Tibial nerve (tissue), 4 donors: ENCODE measurements at regions not wholly inside any gene's neighbourhood (a gene's known extent, or its start where the extent isn't known, plus 50 kb on each side); places are given as distances from the start of the nearest gene placed in this dataset.

Experiments
- DNase-seq, 2 donors: peaks; one replicate each; pipeline ENCODE4 v3.0.0-alpha.2; 2019; ENCODE audit warnings: low spot score in 2 of 2
- H3K27ac ChIP-seq, 4 donors: fragments of 200-600 bp; sonication (generic) in 3 of 4; one replicate each; pipeline ENCODE4 v1.5.1; 2017 to 2019; ENCODE audit warnings: mild to moderate bottlenecking in 1 of 4
- H3K27me3 ChIP-seq, 2 donors: fragments of 200-600 bp; sonication (generic) in 1 of 2; one replicate each; pipeline versions ENCODE4 v1.5.1 to v1.6.0; 2017 to 2019
- H3K36me3 ChIP-seq, 3 donors: fragments of 200-600 bp; sonication (generic); one replicate each; pipeline ENCODE4 v1.5.1; 2018 to 2019
- H3K4me1 ChIP-seq, 4 donors: fragments of 200-600 bp; sonication (generic) in 3 of 4; one replicate each; pipeline ENCODE4 v1.5.1; 2017 to 2019
- H3K4me3 ChIP-seq, 4 donors: fragments of 200-600 bp; sonication (generic) in 3 of 4; one replicate each; pipeline ENCODE4 v1.5.1; 2017 to 2019; ENCODE audit warnings: mild to moderate bottlenecking in 1 of 4, moderate library complexity in 1 of 4
- H3K9me3 ChIP-seq, 4 donors: fragments of 200-600 bp; sonication (generic) in 3 of 4; one replicate each; pipeline ENCODE4 v1.5.1; 2017 to 2019
- EP300 ChIP-seq, 2 donors: sonication (generic); formaldehyde crosslinking; IDR thresholded peaks; one replicate each; pipeline ENCODE4 v1.6.1; 2017; ENCODE audit warnings: antibody characterized with exemption in 2 of 2, mild to moderate bottlenecking in 1 of 2
- POLR2A ChIP-seq, 2 donors: fragments of 450-650 bp; IDR thresholded peaks; one replicate each; pipeline ENCODE4 v1.6.1; 2017; ENCODE audit warnings: antibody characterized with exemption in 2 of 2, mild to moderate bottlenecking in 2 of 2, moderate library complexity in 2 of 2
- WGBS, 2 donors: methylation state at CpG; one replicate each; pipeline ENCODE4 v1.1.5; 2018; 5-methylcytosine and 5-hydroxymethylcytosine counted together
- TF ChIP-seq, protein P1 (sequence below), 5 experiments: fragments of 200-600 bp in 3 of 5; fragments of 450-650 bp in 2 of 5; sonication (generic) in 3 of 5; IDR thresholded peaks; one replicate each; pipeline ENCODE4 v1.5.1; 2016 to 2019; ENCODE audit warnings: antibody characterized with exemption in 5 of 5, mild to moderate bottlenecking in 3 of 5, moderate library complexity in 2 of 5

DNA sequence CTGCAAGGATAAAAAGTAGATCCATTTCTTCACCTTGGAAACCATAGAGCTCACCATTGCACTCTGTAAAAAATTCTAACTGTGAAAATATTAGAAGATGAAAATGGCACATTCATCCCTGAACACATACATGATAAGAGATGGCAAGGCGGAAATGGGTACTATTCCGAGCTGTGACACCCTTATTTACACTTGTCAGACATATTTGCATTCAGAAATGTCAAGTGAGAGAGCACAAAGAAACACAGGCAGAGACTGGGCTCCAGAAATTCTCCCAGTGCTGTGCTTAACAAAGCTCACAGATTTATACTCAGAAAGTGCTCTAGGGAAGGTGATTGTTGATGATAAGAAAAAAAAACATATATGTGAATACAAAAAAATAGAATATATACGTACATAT lies 170.3 kb upstream of the PUM3 start:
- TF ChIP-seq EP300 (IDR thresholded peaks at IDR 0.05) (no peak), POLR2A (IDR thresholded peaks at IDR 0.05) (no peak)
- TF ChIP-seq, protein P1, sequence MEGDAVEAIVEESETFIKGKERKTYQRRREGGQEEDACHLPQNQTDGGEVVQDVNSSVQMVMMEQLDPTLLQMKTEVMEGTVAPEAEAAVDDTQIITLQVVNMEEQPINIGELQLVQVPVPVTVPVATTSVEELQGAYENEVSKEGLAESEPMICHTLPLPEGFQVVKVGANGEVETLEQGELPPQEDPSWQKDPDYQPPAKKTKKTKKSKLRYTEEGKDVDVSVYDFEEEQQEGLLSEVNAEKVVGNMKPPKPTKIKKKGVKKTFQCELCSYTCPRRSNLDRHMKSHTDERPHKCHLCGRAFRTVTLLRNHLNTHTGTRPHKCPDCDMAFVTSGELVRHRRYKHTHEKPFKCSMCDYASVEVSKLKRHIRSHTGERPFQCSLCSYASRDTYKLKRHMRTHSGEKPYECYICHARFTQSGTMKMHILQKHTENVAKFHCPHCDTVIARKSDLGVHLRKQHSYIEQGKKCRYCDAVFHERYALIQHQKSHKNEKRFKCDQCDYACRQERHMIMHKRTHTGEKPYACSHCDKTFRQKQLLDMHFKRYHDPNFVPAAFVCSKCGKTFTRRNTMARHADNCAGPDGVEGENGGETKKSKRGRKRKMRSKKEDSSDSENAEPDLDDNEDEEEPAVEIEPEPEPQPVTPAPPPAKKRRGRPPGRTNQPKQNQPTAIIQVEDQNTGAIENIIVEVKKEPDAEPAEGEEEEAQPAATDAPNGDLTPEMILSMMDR (IDR thresholded peaks at IDR 0.05): no peak
- Histone ChIP-seq H3K4me3 (no peak overlapping the region), H3K36me3 (no peaks in the 10 kb centered on the region), H3K27ac (no peak overlapping the region), H3K4me1 (peaks cover 0 to 9% (median 0%) of the 10 kb centered on the region in 4 donors), H3K9me3 (no peaks in the 10 kb centered on the region), H3K27me3 (no peaks in the 10 kb centered on the region)
- DNase-seq: no peak
- 76 to 81% methylated on average over 3 of the region's 3 CpGs for WGBS, 2 donors

DNA sequence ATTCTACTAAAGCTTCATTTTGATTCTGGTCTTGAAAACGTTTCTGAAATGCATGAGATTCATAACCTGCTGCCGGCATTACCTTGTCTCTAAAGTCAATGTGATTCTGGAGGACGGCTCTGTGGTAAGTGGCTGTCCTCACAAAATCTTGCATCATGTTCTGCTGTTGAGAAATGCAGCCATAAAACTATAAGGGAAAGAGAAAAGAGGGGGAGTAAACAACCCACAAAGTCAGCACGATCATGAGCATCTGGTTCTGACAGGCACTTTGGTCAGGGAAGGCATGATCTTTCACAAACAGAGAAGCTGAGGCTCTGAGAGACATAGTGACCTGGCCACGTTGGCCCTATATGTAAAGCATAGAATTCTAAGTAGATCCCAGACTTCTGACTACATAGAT lies 168.9 kb upstream of the PUM3 start:
- 72 to 83% methylated on average over 5 of the region's 5 CpGs for WGBS, 2 donors
- no peak for DNase-seq
- TF ChIP-seq POLR2A (IDR thresholded peaks at IDR 0.05) (no peak), EP300 (IDR thresholded peaks at IDR 0.05) (no peak)
- TF ChIP-seq, protein P1 (IDR thresholded peaks at IDR 0.05): no peak
- peaks cover 0 to 3% (median 0%) of the 10 kb centered on the region in 4 donors for H3K4me1 ChIP-seq
- H3K9me3 ChIP-seq: no peaks in the 10 kb centered on the region
- H3K27me3 ChIP-seq: no peaks in the 10 kb centered on the region
- H3K27ac ChIP-seq: no peak overlapping the region
- H3K4me3 ChIP-seq: no peak overlapping the region
- H3K36me3 ChIP-seq: no peaks in the 10 kb centered on the region

DNA sequence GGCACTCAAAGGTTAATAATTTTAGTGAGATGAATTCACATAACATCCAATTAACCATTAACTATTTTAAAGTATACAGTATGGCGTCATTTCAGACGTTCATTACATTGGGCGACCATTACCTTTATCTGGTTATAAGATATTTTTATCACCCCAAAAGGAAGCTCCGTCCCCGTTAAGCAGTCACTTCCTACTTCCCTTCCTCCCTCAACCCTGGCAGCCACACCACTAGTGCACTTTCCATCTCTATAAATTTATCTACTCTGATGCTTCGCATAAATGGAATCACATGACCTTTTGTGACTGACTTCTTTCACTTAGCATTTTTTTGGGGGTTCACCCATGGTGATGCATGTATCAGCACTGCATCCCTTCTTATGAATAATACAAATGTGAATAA lies 168.3 kb upstream of the PUM3 start:
- WGBS, 2 donors: 82 to 84% methylated on average over 6 of the region's 6 CpGs
- TF ChIP-seq POLR2A (IDR thresholded peaks at IDR 0.05): no peak
- TF ChIP-seq, protein P1 (IDR thresholded peaks at IDR 0.05): no peak
- no peak for TF ChIP-seq EP300 (IDR thresholded peaks at IDR 0.05)
- H3K9me3 ChIP-seq: no peaks in the 10 kb centered on the region

DNA sequence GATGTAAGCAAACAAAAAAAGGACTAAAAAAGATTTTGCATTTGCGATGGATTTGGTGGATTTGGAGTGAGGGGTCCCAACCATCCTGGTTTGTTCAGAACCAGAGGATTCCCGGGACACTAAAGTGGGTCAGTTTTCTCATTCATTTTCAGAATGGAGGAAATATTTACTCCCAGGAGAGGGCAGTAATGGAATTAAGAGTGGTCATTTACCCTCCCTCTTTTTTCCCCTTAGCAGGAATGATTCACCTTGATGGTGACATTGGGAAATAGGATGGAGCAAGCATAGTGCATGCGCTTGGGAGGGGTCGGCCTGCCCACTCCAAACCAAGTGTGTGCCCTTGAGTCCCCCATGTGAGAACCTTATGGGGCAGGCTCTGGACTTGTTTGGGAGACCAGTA lies 164.2 kb upstream of the PUM3 start:
- TF ChIP-seq EP300 (IDR thresholded peaks at IDR 0.05) (no peak), POLR2A (IDR thresholded peaks at IDR 0.05) (no peak)
- TF ChIP-seq, protein P1 (IDR thresholded peaks at IDR 0.05): no peak
- 92 to 97% methylated on average over 4 of the region's 4 CpGs for WGBS, 2 donors
- Histone ChIP-seq H3K4me3 (no peak overlapping the region), H3K4me1 (peaks cover 0 to 3% (median 0%) of the 10 kb centered on the region in 4 donors), H3K27ac (no peak overlapping the region), H3K9me3 (no peaks in the 10 kb centered on the region), H3K27me3 (no peaks in the 10 kb centered on the region), H3K36me3 (no peaks in the 10 kb centered on the region)
- DNase-seq: no peak

More for the DNA sequence above, 168.3 kb upstream of the PUM3 start:
- Histone ChIP-seq H3K27ac (no peak overlapping the region), H3K27me3 (no peaks in the 10 kb centered on the region), H3K4me3 (no peak overlapping the region), H3K4me1 (peaks cover 0 to 3% (median 0%) of the 10 kb centered on the region in 4 donors), H3K36me3 (no peaks in the 10 kb centered on the region)
- DNase-seq: no peak

DNA sequence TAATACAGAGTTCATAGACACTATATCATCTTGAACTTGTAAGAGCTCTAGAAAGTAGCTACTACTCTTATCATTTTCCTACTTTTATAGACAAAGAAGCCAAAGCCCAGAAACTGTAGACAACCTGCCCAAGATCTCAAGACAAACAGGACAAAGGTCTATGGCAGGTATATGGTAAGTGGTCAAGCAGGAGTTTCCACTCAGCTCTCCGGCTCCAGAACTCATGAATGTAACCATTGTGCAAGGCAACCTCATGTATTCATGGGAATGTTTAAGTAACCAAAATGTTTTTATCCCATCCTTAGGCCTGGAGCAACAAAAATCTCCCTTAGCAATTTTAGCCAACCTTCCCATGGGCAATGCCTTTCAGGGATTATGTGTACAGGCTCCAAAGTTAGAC lies 163.4 kb upstream of the PUM3 start:
- no peak for TF ChIP-seq EP300 (IDR thresholded peaks at IDR 0.05)
- TF ChIP-seq, protein P1 (IDR thresholded peaks at IDR 0.05): no peak
- TF ChIP-seq POLR2A (IDR thresholded peaks at IDR 0.05): no peak
- no peak overlapping the region for H3K27ac ChIP-seq

More for the DNA sequence above, 163.4 kb upstream of the PUM3 start:
- no peaks in the 10 kb centered on the region for H3K36me3 ChIP-seq
- WGBS, 2 donors: 33 to 41% methylated on average over 1 of the region's 1 CpG
- no peaks in the 10 kb centered on the region for H3K9me3 ChIP-seq
- DNase-seq: no peak
- no peaks in the 10 kb centered on the region for H3K27me3 ChIP-seq
- H3K4me1 ChIP-seq: peaks cover 0 to 3% (median 0%) of the 10 kb centered on the region in 4 donors
- no peak overlapping the region for H3K4me3 ChIP-seq
